ENCODE measurements at regions not wholly inside any gene's neighbourhood (a gene's known extent, or its start where the extent isn't known, plus 50 kb on each side); places are given as distances from the start of the nearest gene placed in this dataset.

DNA sequence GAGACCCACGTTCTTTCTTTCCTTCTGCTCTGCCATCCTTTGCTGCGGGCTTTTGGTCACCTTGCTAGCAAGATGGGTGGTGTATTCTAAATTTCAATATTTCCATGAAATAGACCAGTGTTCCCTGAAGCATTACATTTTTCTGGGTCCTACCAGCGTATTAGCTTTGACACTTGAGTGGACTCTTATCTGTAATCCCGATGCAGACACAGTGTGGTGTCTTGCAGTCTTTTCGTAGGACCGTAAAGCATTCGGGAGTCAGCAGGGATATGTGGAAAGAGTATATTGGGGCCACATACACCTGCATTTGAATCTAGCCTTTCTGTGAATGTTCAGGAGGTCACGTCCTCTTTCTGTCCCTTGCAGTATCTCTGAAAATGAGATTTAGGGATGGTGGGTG lies 124.7 kb upstream of the CPEB4 start (continued):
- TF ChIP-seq ZNF518A (tag by site-specific recombination; conservative IDR thresholded peaks at IDR 0.05; ENCODE audit: low read depth) (no peak), ZNF426 (tag by site-specific recombination; IDR thresholded peaks at IDR 0.05) (no peak), HOXA7 (CRISPR knock-in tag; IDR thresholded peaks at IDR 0.05; ENCODE audit: borderline replicate concordance) (no peak), ZNF404 (tag by site-specific recombination; IDR thresholded peaks at IDR 0.05) (no peak)
- TF ChIP-seq, protein P1, sequence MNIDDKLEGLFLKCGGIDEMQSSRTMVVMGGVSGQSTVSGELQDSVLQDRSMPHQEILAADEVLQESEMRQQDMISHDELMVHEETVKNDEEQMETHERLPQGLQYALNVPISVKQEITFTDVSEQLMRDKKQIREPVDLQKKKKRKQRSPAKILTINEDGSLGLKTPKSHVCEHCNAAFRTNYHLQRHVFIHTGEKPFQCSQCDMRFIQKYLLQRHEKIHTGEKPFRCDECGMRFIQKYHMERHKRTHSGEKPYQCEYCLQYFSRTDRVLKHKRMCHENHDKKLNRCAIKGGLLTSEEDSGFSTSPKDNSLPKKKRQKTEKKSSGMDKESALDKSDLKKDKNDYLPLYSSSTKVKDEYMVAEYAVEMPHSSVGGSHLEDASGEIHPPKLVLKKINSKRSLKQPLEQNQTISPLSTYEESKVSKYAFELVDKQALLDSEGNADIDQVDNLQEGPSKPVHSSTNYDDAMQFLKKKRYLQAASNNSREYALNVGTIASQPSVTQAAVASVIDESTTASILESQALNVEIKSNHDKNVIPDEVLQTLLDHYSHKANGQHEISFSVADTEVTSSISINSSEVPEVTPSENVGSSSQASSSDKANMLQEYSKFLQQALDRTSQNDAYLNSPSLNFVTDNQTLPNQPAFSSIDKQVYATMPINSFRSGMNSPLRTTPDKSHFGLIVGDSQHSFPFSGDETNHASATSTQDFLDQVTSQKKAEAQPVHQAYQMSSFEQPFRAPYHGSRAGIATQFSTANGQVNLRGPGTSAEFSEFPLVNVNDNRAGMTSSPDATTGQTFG (tag by site-specific recombination; IDR thresholded peaks at IDR 0.05; ENCODE audit: borderline replicate concordance) = no peak
- TF ChIP-seq, protein P2, sequence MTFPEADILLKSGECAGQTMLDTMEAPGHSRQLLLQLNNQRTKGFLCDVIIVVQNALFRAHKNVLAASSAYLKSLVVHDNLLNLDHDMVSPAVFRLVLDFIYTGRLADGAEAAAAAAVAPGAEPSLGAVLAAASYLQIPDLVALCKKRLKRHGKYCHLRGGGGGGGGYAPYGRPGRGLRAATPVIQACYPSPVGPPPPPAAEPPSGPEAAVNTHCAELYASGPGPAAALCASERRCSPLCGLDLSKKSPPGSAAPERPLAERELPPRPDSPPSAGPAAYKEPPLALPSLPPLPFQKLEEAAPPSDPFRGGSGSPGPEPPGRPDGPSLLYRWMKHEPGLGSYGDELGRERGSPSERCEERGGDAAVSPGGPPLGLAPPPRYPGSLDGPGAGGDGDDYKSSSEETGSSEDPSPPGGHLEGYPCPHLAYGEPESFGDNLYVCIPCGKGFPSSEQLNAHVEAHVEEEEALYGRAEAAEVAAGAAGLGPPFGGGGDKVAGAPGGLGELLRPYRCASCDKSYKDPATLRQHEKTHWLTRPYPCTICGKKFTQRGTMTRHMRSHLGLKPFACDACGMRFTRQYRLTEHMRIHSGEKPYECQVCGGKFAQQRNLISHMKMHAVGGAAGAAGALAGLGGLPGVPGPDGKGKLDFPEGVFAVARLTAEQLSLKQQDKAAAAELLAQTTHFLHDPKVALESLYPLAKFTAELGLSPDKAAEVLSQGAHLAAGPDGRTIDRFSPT (tag by site-specific recombination; IDR thresholded peaks at IDR 0.05) = no peak

GRCh38 chr5:173764332-173765028 lies 123.7 kb upstream of the CPEB4 start:
- Histone ChIP-seq H3K4me3 (ENCODE audit: low read depth, low read length) (no peak overlapping the region), H3K4me1 (ENCODE audit: control insufficient read depth, insufficient read depth, low read length) (peaks cover 7% of the 10 kb centered on the region; the same call in 1 of the 2 replicates), H3K36me3 (ENCODE audit: control insufficient read depth in 2 of 2, insufficient read depth in 1 of 2, low read length in 2 of 2) (no peaks in the 10 kb centered on the region), H3K9me3 (ENCODE audit: control insufficient read depth, insufficient read depth, low read depth, low read length) (no peaks in the 10 kb centered on the region), H3K27ac (ENCODE audit: extremely low read depth, low read depth, low read length) (no peak overlapping the region; the same call in 1 of the 2 replicates)
- ChIA-PET POLR2A (interaction anchor here (0.9 to 1.6 kb wide), 3 partner anchors 11 to 124 kb away, joined by 3 to 10 read pairs (median 3); partner anchors contain the start of gene CPEB4), CTCF (interaction anchor here (0.9 to 1.6 kb wide), 2 partner anchors 10 to 135 kb away, joined by 3 to 6 read pairs; no protein-coding TSS in a partner anchor)
- peak; percentile 71 for TF ChIP-seq ZNF600 (tag by site-specific recombination; IDR thresholded peaks at IDR 0.05)
- peak; percentile 90 for TF ChIP-seq ZBTB6 (tag by site-specific recombination; IDR thresholded peaks at IDR 0.05)
- TF ChIP-seq ZNF555 (tag by site-specific recombination; conservative IDR thresholded peaks at IDR 0.05) = no peak
- TF ChIP-seq, protein P2 (tag by site-specific recombination; IDR thresholded peaks at IDR 0.05) = 0 out of 2 replicates have a peak, but pooled peaks have one; percentile 35
- TF ChIP-seq ZNF76 (tag by site-specific recombination; IDR thresholded peaks at IDR 0.05; ENCODE audit: borderline replicate concordance, low read depth) = no peak
- TF ChIP-seq SCRT2 (tag by site-specific recombination; IDR thresholded peaks at IDR 0.05) = no peak
- no peak for TF ChIP-seq ZNF677 (tag by site-specific recombination; IDR thresholded peaks at IDR 0.05)
- no peak for TF ChIP-seq ZBTB48 (tag by site-specific recombination; IDR thresholded peaks at IDR 0.05)
- TF ChIP-seq GLI2 (tag by site-specific recombination; IDR thresholded peaks at IDR 0.05; ENCODE audit: borderline replicate concordance, low read depth) = no peak
- TF ChIP-seq GLIS1 (tag by site-specific recombination; IDR thresholded peaks at IDR 0.05) = peak; percentile 73
- TF ChIP-seq ZNF518A (tag by site-specific recombination; conservative IDR thresholded peaks at IDR 0.05; ENCODE audit: low read depth) = peak; percentile 46; the same call in 1 of the 2 replicates

Measured in HEK293 (cell line).